ENCODE measurements at regions not wholly inside any gene's neighbourhood (a gene's known extent, or its start where the extent isn't known, plus 50 kb on each side); places are given as distances from the start of the nearest gene placed in this dataset.

GRCh38 chr3:111470032-111470431, 72.0 kb upstream of the CD96 start:
- no peak for DNase-seq (ENCODE audit: low read depth in 2 of 3, low spot score in 1 of 3)

DNA sequence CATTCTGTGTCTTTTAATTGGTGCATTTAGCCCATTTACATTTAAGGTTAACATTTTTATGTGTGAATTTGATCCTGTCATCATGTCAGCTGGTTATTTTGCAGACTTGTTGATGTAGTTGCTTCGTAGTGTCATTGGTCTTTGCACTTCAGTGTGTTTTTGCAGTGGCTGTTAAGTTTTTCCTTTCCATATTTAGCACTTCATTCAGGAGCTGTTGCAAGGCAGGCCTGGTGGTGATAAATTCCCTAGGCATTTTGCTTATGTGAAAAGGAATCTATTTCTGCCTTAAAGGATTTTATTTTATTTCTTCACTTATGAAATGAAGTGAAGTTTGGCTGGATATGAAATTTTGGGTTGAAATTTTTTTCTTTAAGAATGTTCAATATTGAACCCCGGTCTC, 70.2 kb upstream of the CD96 start:
- DNase-seq (ENCODE audit: low read depth in 2 of 3, low spot score in 1 of 3), result no peak

- no peak for DNase-seq (ENCODE audit: low read depth in 2 of 3, low spot score in 1 of 3)
Measured at GRCh38 chr3:111472556-111472955, 69.4 kb upstream of the CD96 start.

DNA sequence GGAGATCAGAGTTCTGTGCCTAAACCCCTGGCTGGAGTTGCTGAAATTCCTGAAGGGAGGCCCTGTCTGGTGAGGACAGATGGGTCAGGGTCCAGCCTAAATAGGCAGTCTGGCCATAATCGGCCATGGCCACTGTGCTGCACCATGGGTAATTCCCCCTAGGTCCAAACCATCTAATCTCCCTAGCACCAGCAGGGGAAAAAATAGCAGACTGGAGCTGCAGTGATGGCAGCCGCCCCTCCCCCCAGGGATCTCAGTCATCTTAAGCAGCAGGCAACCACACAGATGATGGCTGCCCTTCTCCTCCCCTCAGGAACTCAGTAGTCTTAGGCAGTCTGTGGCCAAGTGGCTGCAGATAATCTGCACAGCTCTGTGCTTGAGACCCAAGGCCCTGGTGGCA, 68.4 kb upstream of the CD96 start:
- DNase-seq (ENCODE audit: low read depth in 2 of 3, low spot score in 1 of 3), result no peak

DNA sequence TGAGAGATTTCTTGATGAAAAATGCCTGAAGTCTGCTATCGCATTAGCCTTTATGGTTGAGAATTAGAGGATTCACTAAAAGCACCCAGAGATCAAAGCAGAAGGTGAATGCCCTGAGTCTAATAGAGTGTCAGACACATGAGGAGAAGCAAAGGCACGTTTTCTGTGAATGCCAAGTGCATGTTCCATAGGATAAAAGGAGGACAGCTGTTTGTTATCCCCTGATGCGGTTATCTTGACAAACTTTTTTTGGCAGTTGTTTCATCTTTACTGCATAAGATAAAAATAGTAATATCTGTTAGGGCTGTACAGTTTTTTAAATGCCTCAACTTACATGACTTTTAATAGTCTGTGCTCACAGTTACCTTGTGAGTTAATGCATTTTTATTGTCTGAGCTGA, 65.3 kb upstream of the CD96 start:
- no peak for DNase-seq (ENCODE audit: low read depth in 2 of 3, low spot score in 1 of 3)

- no peak for DNase-seq (ENCODE audit: low read depth in 2 of 3, low spot score in 1 of 3)
Measured at GRCh38 chr3:111480091-111480490, 61.9 kb upstream of the CD96 start.

GRCh38 chr3:111481551-111481950, 60.4 kb upstream of the CD96 start:
- DNase-seq (ENCODE audit: low read depth in 2 of 3, low spot score in 1 of 3), result no peak

DNA sequence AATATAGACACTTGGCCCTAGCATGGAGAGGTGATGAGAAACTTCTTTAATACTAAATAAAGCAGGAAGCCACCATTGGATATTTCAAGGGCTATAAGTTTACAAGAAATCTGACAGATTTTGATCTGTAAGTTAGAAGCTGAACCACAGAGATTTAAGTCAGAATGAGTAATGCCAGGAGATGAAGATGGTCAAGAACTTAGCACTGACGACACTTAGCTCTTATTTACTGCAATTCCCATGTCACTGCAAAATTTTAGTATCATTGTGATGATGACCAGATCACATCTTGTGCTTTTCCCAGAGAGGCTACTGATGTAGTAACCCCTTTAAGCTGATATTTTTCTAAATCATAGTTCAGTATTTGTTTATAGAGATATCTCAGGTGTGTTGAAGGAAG, 59.4 kb upstream of the CD96 start:
- DNase-seq (ENCODE audit: low read depth in 2 of 3, low spot score in 1 of 3), result no peak

DNA sequence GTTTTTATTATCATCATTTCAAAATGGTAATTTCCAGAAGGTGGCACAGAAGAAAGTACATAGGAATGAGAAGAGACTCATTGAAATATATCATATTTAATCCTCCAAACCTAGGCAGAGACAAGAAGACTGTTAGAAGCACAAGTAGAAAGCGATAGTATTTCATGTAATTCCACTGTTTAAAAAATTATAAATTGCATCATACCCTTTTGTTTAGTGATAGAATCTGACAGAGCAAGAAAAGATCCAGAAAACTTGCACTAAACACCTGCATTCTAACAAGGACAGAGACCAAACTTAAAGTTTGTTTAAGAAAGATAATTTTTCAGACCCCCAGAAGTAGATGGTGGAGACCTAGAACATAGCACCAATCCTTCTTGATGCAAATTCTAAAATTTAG, 56.9 kb upstream of the CD96 start:
- DNase-seq (ENCODE audit: low read depth in 2 of 3, low spot score in 1 of 3), result no peak
